ENCODE measurements at regions not wholly inside any gene's neighbourhood (a gene's known extent, or its start where the extent isn't known, plus 50 kb on each side); places are given as distances from the start of the nearest gene placed in this dataset.
A peak's percentile ranks its signal among the peaks of the same experiment; 100 is the strongest.
"Not testable (repeated sequence)": the region's sequence is repeated elsewhere in the genome, so short reads cannot be mapped to it uniquely, and the experiment has no call there.

DNA sequence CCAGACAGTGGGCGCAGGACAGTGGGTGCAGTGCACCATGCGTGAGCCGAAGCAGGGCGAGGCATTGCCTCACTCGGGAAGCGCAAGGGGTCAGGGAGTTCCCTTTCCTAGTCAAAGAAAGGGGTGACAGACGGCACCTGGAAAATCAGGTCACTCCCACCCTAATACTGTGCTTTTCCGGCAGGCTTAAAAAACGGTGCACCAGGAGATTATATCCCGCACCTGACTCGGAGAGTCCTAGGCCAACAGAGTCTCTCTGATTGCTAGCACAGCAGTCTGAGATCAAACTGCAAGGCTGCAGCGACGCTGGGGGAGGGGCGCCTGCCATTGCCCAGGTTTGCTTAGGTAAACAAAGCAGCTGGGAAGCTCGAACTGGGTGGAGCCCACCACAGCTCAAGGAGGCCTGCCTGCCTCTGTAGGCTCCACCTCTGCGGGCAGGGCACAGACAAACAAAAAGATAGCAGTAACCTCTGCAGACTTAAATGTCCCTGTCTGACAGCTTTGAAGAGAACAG, 116.4 kb downstream of the CXCL12 start:
- DNase-seq (ENCODE audit: low read depth) = not testable (repeated sequence)

DNA sequence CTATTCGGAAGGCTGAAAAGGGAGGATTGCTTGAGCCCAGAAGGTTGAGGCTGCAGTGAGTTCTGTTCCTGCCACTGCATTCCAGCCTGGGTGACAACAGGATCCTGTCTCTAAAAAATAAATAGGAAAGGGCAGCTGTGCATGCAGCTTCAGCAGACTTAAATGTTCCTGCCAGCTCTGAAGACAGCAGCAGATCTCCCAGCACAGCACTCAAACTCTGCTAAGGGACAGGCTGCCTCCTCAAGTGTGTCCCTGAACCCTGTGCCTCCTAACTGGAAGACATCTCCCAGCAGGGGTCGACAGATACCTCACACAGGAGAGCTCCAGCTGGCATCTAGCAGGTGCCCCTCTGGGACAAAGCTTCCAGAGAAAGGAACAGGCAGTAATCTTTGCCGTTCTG, 117.9 kb downstream of the CXCL12 start:
- no peak for DNase-seq (ENCODE audit: low read depth)

DNA sequence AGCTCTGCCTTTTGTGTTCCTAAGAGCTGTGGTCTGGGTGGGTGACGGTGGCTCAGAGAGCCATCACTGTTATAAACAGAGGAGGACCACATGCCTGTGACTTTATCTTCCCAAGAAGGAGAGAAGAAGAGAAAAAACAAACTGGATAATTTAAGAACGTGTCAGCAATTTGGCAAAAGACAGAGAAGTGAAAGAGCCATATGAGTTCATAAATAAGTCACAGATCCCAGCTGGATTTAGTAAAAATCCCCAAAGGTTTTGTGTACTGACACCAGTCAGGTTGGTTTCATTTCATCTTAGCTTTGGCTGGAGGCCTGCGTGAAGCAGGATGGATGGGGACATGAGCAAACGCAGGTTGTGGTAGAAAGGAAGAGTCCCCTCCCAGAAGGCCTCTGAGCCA, 120.7 kb downstream of the CXCL12 start:
- no peak for DNase-seq (ENCODE audit: low read depth)

DNA sequence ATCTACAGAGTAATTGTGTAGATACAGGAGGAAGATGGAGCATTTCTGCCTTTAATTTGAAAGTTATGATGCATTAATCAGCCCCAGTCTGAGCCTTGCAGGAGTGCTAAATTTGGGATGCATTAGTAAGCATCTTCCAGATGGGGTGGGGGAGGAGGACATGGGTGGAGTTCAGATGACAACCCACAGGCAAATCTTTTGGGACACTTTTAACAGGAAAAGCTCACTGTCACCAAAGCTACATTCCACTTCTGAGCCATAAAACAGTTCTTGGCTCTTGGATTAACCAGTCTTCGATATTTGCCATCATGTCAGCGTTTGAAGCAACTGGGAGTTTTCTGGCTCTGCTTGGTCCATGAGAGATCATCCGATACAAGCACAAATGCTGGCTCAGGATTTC, 121.1 kb downstream of the CXCL12 start:
- no peak for DNase-seq (ENCODE audit: low read depth)

DNA sequence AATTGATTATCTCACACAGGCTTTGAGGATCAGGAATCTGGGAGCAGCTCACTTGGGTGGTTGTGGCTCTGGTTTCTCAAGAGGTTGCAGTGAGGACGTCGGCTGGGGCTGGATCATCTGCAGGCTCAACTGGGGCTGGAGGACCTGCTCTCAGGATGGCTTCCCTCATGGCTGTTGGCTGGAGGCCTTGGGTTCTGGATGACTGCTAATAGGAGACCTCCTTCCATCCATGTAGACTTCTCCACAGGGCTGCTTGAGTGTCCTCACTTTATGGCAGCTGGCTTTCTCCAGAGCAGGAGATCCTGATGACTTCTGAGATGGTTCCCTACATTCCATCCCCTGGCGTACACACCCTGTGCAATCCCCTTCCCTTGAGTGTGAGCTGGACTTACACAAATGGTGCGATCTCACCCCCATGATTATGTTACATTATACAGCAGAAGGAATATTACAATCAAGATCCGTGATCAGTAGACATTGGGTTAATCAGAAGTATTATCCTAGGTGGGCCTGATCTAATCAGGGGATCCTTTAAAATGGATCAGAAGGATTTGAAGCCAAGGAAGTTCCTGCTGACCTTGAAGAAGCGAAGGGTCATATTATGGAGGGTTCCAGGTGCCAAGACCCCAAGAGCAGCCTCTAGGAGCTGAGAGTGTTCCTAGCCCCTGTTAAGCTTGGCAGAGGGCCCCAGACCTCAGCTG, 122.2 kb downstream of the CXCL12 start:
- no peak for DNase-seq (ENCODE audit: low read depth)

DNA sequence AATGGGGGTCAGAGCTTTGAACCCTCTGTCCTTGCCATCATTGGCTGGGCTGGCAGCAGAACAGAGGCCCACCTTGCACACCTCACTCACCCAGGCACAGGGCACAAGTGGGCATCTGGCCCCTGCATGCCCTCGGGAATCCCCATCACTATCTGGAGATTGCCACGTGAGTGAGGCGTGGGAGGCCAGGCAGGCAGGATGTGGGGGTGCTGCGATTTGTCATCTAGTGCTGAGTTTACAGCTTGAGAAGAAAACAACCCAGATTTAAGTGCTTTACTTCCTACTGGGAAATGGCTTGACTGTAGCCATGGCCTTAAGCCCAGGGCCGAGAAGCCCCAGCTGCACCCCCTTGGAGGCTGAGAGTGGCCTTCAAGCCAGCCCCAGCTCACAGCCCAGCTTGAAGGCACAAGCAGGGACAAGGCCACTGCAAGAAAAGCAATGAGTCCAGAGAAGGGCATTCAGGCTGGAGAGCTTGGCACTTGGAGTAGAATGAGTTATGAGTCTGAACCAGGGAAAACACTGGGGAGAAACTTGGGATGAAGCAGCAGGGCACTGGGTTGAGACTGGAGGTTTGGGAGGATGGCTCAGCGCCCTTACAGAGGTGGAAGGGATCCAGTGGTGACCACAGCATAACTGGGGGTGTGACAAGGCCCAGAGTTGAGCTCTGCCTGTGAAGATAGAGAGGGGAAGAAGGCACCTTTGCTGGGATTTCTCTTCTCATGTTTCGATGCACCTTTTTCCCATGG, 123.0 kb downstream of the CXCL12 start:
- no peak for DNase-seq (ENCODE audit: low read depth)

DNA sequence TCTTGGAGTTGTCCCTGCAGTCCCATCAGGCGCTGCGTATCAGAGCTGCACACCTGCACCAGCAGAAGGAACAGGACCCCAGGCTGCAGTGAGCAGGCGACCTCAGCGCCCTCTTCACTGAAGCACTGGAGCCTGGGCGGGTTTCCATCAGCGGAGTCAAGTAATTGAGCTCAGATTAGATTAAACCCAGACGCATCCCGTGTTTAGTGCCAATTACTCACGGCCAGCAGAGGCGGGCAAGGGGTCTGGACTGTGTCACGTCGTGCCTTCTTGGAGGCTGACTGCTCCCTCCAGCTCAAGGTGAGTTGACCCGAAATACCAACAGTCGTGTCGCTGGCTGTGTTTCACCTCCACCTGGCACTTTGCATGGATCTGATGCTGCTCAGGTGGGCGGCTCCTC, 123.6 kb downstream of the CXCL12 start:
- DNase-seq (ENCODE audit: low read depth) = no peak

DNA sequence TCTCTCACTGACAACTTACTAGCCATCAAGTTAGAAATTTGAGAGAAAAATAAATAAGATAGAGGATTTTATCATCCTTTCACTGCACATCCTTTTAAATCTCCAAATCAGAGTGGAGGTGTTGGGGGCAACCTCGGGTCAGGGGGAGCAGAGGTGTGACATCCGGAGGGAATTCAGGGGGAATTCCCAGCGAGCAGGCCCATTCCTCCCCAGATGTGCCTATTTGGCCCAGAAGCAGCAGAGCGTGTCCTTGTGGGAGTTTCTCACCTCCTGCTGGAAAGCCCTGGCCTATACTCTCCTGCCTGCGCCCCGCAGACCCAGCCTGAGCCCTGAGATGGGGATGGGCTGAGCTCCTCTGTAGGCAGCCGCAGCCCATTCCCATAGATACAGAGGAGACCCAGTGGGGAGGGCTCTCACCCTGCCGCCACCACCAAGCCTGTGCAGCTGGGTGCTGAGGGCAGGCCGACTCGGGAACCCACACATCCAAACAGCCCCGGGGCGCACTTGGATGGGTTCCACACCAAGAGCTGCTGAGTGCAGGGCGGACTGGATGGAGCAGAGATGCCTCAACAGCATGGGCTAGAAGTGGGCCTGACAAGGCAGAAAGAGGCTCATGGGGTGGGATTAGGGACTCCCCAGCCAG, 124.5 kb downstream of the CXCL12 start:
- no peak for DNase-seq (ENCODE audit: low read depth)

DNA sequence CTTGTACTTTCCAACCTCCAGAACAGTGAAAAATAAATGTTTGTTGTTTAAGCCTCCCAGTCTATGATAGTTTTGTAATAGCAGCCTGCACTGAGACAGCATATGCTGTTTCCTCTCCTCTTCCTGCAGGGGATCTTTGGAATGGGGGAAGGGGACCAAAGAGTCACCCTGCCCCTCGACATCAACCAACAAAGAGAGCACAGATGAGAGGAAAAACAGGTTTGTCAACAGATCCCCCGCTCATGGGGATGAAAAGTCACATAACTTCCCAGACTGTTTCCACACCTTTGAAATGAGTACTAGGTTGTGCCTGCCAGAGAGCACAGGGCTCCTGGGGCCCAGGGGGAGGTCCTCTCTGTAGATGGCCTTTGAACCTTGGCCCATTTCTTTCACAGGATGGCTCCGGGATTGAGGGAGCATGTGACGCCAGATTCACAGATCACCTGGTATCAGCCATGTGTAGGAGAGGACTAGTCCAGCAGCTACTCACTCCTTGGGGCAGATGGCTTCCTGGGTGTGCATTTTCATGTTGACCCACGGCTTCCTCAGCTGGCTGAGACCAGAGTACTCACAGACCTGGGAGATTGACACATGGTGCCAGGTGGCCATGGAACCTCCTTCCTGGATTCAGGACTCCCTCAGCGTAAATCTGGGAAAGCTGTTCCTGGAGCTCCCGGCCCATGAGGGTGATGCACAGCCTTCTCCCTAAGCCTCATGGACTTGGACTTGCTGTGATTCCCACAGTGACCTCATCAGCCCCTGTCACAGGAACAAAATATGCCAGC, 125.6 kb downstream of the CXCL12 start:
- DNase-seq (ENCODE audit: low read depth) = no peak

DNA sequence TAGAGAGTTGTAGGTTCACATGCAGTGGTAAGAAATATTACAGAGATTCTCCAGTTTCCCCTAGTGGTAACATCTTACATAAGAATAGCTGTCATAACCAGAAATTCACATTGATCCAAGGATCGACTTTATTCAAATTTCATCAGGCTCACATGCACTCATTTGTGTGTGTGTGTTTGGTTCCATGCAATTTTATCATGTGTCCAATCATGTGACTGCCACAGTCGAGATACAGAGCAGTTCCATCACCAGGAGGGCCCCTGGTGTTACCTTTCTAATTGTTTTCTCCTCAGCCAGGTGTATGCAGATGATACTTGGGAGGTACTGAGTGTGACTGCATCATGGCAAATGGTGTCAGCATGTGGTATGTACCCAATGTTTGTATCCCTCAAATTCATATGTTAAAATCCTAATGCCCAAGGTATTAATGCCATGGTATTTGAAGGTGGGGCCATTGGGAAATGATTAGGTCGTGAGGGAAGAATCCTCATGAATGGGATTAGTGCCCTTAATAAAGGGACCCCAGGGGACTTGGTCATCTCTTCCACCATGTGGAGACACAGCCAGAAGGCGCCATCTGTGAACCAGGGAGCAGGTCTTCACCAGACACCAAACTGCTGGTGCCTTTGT, 126.3 kb downstream of the CXCL12 start:
- DNase-seq (ENCODE audit: low read depth) = no peak

DNA sequence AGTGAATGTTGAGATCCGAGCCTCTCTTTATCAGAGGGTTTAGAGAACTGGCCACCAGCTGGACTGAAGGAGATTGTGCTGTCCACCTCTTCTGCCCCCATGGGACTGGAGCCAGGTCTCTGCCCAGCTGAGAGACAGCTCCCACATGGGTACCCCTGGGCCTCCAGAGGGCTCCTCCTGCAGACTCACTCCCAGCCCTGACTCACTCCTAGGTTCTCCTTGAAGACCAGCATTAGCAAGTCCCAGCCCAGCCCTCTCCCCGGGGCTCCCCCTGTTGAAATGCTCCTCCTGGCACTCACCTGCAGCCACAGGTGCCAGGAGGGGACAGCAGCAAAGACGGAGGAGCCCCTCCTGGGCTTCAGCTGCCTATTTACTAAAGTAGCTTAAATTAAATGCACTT, 126.9 kb downstream of the CXCL12 start:
- DNase-seq (ENCODE audit: low read depth) = no peak

DNA sequence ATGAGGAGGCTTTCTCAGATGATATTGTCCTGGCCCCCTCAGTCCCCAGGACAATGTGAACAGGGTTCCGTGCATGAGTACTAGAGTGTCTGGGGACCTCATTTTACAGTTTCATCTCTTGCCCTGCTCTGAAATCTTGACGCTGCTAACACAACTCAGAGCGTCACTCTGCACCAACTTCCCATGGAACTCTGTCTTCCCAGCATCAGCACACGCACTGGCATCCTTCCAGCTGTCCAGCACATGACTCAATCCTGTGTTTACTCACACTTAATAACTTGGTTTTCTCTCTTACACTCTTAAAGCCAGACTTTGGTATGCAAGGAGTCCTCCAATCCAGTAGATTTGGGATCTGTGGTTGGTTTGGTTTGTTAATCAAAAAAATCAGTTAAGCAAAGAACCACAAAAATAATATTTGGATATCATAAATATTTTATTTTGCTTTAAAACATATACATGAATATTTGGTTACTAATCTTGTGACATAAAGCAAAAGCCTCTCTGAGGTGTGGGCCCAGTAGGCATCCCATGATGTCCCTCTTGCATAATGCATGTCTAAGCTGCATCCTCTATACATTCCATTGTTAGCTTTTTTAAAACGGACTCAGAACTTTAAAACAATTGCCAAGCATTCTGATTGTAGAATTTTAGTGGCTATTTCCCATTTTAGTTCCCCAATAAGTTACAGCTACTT, 131.0 kb downstream of the CXCL12 start:
- peak; percentile 83 for DNase-seq (ENCODE audit: low read depth)

DNA sequence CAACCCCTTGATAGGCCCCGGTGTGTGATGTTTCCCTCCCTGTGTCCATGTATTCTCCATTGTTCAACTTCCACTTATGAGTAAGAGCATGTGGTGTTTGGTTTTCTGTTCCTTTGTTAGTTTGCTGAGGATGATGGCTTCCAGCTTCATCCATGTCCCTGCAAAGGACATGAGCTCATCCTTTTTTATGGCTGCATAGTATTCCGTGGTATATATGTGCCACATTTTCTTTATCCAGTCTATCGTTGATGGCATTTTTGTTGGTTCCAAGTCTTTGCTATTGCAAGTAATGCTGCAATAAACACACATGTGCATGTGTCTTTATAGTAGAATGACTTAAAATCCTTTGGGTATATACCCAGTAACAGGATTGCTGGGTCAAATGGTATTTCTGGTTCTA, 132.3 kb downstream of the CXCL12 start:
- not testable (repeated sequence) for DNase-seq (ENCODE audit: low read depth)

DNA sequence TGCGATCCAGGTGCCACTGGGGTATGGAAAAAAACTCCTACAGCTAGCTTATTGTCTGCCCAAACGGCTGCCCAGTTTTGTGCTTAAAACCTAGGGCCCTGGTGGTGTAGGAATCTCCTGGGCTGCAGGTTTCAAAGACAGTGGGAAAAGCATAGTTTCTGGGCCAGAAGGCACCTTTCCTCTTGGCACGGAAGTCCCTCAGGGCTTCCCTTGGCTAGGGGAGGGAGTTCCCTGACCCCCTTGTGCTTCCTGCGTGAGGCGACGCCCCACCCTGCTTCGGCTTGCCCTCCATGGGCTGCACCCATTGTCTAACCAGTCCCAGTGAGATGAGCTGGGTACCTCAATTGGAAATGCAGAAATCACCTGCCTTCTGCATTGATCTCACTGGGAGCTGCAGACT, 135.0 kb downstream of the CXCL12 start:
- not testable (repeated sequence) for DNase-seq (ENCODE audit: low read depth)

DNA sequence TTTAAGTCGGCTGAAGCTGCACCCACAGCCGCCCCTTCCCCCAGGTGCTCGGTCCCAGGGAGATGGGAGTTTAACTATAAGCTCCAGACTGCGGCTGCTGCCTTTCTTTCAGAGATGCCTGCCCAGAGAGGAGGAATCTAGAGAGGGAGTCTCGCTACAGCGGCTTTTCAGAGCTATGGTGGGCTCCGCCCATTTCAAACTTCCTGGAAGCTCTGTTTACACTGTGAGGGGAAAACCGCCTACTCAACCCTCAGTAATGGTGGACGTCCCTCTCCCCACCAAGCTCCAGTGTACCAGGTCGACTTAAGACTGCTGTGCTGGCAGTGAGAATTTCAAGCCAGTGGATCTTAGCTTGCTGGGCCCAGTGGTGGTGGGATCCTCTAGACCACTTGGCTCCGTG, 135.4 kb downstream of the CXCL12 start:
- no peak for DNase-seq (ENCODE audit: low read depth)

DNA sequence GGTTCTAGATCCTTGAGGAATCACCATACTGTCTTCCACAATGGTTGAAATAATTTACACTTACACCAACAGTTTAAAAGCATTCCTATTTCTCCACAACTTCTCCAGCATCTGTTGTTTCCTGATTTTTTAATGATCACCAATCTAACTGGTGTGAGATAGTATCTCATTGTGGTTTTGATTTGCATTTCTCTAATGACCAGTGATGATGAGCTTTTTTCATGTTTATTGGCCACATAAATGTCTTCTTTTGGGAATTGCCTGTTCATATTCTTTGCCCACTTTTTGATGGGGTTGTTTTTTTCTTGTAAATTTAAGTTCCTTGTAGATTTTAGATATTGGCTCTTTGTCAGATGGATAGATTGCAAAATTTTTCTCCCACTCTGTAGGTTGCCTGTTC, 138.2 kb downstream of the CXCL12 start:
- DNase-seq (ENCODE audit: low read depth) = not testable (repeated sequence)

DNA sequence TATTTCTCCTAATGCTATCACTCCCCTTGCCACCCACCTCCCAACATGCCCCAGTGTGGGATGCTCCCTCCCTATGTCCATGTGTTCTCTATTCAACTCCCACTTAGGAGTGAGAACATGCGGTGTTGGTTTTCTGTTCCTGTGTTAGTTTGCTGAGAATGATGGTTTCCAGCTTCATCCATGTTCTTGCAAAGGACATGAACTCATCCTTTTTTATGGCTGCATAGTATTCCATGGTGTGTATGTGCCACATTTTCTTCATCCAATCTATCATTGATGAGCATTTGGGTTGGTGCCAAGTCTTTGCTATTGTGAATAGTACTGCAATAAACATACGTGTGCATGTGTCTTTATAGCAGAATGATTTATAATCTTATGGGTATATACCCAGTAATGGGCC, 138.6 kb downstream of the CXCL12 start:
- DNase-seq (ENCODE audit: low read depth) = not testable (repeated sequence)

DNA sequence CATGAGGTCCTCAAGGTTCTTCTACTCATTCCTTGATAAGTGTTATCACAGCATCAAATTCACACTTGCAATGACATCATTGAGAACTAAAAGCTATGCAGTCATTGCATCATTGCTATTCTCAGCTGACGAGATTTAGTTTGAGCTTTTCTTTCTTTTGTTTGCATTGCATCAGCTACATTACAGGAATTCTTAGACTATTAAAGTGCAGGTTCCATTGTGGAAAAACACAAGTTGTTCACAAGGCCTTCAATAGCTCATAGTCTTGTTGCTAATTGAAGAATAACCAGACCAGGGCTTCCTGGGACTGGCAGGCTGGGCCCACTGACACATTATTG, 139.3 kb downstream of the CXCL12 start:
- peak; percentile 28 for DNase-seq (ENCODE audit: low read depth)

DNA sequence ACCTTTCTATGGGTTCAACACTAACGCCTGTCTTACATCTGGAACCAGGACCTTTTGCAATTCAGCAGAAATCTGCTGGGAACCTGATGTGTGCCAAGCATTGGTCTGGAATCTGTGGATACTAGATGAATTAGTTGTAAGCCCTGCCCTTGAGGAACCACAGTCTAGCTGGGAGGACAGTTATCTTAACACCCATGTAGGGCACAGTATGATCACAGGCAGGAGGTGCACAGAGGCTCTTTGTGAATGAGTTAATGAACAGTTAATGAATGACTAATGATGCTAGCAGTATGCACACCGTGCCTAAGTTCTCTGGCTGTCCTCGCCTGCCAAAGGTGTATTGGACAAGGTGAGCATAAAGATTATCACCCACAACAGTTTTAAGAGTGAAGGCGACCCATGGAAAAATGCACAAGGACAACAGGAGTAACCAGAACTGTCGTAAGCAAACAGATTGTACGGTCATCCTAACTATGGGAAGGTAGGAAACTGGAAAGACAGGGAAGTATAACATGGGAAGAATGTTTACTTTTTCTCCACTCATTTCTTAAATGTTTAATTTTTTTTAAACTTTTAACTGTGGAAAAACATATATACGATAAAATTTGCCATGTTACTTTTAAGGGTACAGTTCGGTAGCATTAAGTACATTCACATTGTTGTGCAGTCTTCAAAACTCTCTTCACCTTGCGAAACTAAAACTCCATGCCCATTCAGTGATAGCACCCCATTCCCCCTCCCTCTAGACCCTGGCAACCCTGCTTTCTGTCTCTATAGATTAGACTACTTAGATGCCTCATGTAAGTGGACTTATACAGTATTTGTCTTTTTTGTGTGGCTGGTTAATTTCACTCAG, 139.9 kb downstream of the CXCL12 start:
- DNase-seq (ENCODE audit: low read depth) = no peak

DNA sequence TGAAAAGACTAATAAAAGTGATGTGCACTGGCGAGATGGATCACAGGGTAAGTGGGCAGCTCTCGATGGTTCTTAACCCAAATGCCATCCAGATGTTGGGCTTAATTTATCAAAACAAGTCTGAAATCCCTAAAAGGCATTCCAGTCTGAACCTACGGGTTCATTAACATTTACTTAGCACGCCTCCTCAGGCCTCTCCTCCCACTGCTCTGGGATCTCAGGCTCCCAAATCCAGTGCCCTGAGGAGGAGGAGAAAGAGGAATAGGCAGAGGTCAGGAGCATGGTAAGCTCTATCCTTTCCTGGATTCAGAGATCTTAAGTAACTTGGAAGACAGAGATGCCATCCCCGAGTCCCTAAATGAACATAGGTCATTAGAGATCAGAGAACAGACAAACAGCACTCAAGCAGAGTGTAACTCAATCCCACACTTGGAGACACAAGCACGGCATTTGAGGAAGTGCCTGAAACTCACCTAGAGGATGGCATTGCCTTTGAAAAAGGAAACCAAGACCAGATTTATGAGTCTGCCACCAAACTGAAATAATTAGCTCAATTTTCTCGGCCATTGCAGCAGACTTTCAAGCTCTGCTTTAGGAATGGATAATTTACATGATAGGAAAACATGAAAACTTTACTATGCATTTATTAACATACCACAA, 140.9 kb downstream of the CXCL12 start:
- DNase-seq (ENCODE audit: low read depth) = no peak

Data from fibroblast of gingiva (primary cell).